Stomach (tissue), 4 donors: ENCODE measurements at regions not wholly inside any gene's neighbourhood (a gene's known extent, or its start where the extent isn't known, plus 50 kb on each side); places are given as distances from the start of the nearest gene placed in this dataset.

ENCODE experiments used
- POLR2AphosphoS5 ChIP-seq, 3 donors: sonication (generic); formaldehyde crosslinking; IDR thresholded peaks; one replicate each; pipeline ENCODE4 v1.6.1; 2016; ENCODE audit warnings: antibody characterized with exemption in 3 of 3
- TF ChIP-seq, protein P1 (sequence below), 7 experiments: fragments of 450-650 bp in 4 of 7; fragments of 200-600 bp in 3 of 7; sonication (generic) in 3 of 7; IDR thresholded peaks; one replicate each; pipeline ENCODE4 v1.5.1; 2016 to 2019; ENCODE audit warnings: antibody characterized with exemption in 7 of 7, control low read depth in 2 of 7, mild to moderate bottlenecking in 1 of 7

- TF ChIP-seq, protein P1, sequence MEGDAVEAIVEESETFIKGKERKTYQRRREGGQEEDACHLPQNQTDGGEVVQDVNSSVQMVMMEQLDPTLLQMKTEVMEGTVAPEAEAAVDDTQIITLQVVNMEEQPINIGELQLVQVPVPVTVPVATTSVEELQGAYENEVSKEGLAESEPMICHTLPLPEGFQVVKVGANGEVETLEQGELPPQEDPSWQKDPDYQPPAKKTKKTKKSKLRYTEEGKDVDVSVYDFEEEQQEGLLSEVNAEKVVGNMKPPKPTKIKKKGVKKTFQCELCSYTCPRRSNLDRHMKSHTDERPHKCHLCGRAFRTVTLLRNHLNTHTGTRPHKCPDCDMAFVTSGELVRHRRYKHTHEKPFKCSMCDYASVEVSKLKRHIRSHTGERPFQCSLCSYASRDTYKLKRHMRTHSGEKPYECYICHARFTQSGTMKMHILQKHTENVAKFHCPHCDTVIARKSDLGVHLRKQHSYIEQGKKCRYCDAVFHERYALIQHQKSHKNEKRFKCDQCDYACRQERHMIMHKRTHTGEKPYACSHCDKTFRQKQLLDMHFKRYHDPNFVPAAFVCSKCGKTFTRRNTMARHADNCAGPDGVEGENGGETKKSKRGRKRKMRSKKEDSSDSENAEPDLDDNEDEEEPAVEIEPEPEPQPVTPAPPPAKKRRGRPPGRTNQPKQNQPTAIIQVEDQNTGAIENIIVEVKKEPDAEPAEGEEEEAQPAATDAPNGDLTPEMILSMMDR (IDR thresholded peaks at IDR 0.05): no peak
- TF ChIP-seq POLR2AphosphoS5 (IDR thresholded peaks at IDR 0.05): no peak
Observed at GRCh38 chr5:77936365-77936693, 160.2 kb upstream of the TBCA start.
